RWPE1 (cell line): ENCODE measurements at regions not wholly inside any gene's neighbourhood (a gene's known extent, or its start where the extent isn't known, plus 50 kb on each side); places are given as distances from the start of the nearest gene placed in this dataset.

ENCODE experiments used
- CTCF ChIA-PET: fragments of 350-600 bp; sonication (Branson Sonifier 250); formaldehyde crosslinking; extraction: SDS; loops from one replicate; lab custom pipeline; 2021; lab: Yijun Ruan, JAX
- POLR2A ChIA-PET: fragments of 400-600 bp; formaldehyde crosslinking; extraction: SDS; loops from one replicate; lab custom pipeline; 2020; ENCODE audit warnings: antibody characterized with exemption; ENCODE audit not compliant: low non-redundant PET; lab: Yijun Ruan, JAX
- DNase-seq: peaks from one replicate; pipeline ENCODE4 v3.0.0; 2012; ENCODE audit warnings: low spot score
- H3K27ac ChIP-seq: fragments of 450-650 bp; 2 replicates; pipeline ENCODE4 v1.5.1; 2017
- CTCF ChIP-seq: fragments of 450-650 bp; conservative IDR thresholded peaks from 2 replicates; pipeline ENCODE4 v1.5.1; 2017; ENCODE audit warnings: low read depth, mild to moderate bottlenecking

GRCh38 chr17:70988622-70989021 lies 819.3 kb downstream of the KCNJ2 start:
- ChIA-PET CTCF (no interaction called here), POLR2A (no interaction called here)
- DNase-seq, result no peak
- TF ChIP-seq CTCF, result no peak
- no peak overlapping the region for H3K27ac ChIP-seq

- CTCF ChIA-PET, result no interaction called here
- H3K27ac ChIP-seq, result no peak overlapping the region
- no peak for TF ChIP-seq CTCF
- POLR2A ChIA-PET, result no interaction called here
- no peak for DNase-seq
Measured at GRCh38 chr17:70989280-70989679, 819.9 kb downstream of the KCNJ2 start.

- CTCF ChIA-PET, result no interaction called here
- TF ChIP-seq CTCF, result no peak
- POLR2A ChIA-PET, result no interaction called here
- H3K27ac ChIP-seq, result no peak overlapping the region
- DNase-seq, result no peak
Measured at GRCh38 chr17:70994194-70994593, 824.9 kb downstream of the KCNJ2 start.

- CTCF ChIA-PET, result no interaction called here
- H3K27ac ChIP-seq, result no peak overlapping the region
- DNase-seq, result no peak
- POLR2A ChIA-PET, result no interaction called here
- TF ChIP-seq CTCF, result no peak
Measured at GRCh38 chr17:70995997-70996396, 826.7 kb downstream of the KCNJ2 start.

- DNase-seq, result no peak
- TF ChIP-seq CTCF, result no peak
Measured at GRCh38 chr17:71003736-71004135, 834.4 kb downstream of the KCNJ2 start.

GRCh38 chr17:71004413-71004812 lies 835.1 kb downstream of the KCNJ2 start:
- CTCF ChIA-PET, result interaction anchor here (0.6 kb wide), 1 partner anchor 335 kb away, joined by 3 read pairs; no protein-coding TSS in a partner anchor
- no peak for DNase-seq
- no peak overlapping the region for H3K27ac ChIP-seq
- no peak for TF ChIP-seq CTCF
- POLR2A ChIA-PET, result no interaction called here

More at GRCh38 chr17:71003736-71004135, 834.4 kb downstream of the KCNJ2 start:
- H3K27ac ChIP-seq, result no peak overlapping the region
- POLR2A ChIA-PET, result no interaction called here
- CTCF ChIA-PET, result interaction anchor here (0.6 kb wide), 2 partner anchors 336 to 452 kb away, joined by 3 read pairs; no protein-coding TSS in a partner anchor
